ENCODE measurements at regions not wholly inside any gene's neighbourhood (a gene's known extent, or its start where the extent isn't known, plus 50 kb on each side); places are given as distances from the start of the nearest gene placed in this dataset.

DNA sequence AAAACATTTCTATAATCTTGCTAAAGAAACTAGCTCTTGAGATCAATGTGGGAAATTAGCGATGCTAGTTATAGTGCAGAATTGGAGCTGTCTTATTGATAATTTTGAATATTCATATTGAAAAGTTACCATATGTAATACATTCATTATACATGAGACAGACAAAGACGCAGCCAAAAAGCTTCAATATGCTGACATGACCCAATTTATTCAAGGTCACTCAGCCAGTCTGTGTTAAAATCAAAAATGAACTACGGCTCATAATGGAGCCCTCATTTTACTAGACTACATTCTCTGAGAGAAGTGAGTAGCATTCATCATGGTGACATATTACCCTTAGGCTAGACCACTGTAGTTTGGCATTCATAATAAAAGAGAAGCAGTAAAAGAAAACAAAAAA, 107.3 kb upstream of the GABRG2 start:
- DNase-seq: no peak
- H3K4me1 Mint-ChIP-seq (ENCODE audit: low read depth): no peaks in the 10 kb centered on the region
- H3K4me3 Mint-ChIP-seq: no peak overlapping the region
- no peak overlapping the region for H3K27ac Mint-ChIP-seq
- H3K36me3 Mint-ChIP-seq (ENCODE audit: low read depth): no peaks in the 10 kb centered on the region
- H3K9me3 Mint-ChIP-seq: peaks cover 4% of the 10 kb centered on the region
- CTCF ChIA-PET: no interaction called here
- H3K27me3 Mint-ChIP-seq (ENCODE audit: low read depth): no peaks in the 10 kb centered on the region
- intact Hi-C loops (cut with micrococcal nuclease): no loop called here

DNA sequence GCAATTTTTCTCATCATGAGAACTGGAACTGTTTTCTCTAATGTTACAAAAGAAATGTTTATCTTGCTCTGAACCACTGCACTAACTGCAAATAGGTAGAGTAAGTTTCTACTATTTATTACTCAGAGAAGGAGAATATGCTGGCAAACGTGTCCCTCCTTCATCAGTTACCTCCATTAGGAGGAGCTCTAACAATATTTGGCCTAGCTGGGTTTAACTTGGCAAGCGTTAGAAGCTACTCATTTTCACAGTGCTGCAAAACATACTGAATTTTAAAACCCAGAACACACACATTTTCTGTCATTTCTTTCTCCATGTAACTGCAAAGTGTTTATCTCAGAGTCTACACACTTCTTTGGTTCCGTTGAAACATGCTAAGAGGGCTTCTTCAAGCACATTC, 101.0 kb upstream of the GABRG2 start:
- no peaks in the 10 kb centered on the region for H3K27me3 Mint-ChIP-seq (ENCODE audit: low read depth)
- peaks cover 3% of the 10 kb centered on the region for H3K9me3 Mint-ChIP-seq
- no peaks in the 10 kb centered on the region for H3K4me1 Mint-ChIP-seq (ENCODE audit: low read depth)
- H3K36me3 Mint-ChIP-seq (ENCODE audit: low read depth): no peaks in the 10 kb centered on the region
- DNase-seq: no peak
- CTCF ChIA-PET: no interaction called here
- no peak overlapping the region for H3K27ac Mint-ChIP-seq
- intact Hi-C loops (cut with micrococcal nuclease): no loop called here
- no peak overlapping the region for H3K4me3 Mint-ChIP-seq

DNA sequence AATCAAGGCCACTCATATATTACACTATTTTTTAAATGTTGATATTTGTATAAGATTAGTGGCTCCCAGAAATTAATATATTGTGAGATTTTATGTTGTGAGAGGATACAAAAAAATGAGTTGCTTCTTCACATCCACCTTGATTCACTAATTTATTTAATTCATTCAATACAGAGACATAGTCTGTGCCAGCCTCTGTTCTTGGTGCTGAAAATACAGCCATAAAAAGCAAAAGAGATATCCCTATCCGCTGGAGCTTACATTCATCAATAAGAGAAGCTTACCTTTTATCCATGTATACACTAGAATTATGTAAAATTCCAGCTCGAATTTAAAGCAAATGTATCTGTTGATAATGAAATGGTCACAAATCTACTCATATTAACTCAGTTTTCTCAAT, 92.2 kb upstream of the GABRG2 start:
- no peak overlapping the region for H3K27ac Mint-ChIP-seq
- H3K9me3 Mint-ChIP-seq: peaks cover 1% of the 10 kb centered on the region
- intact Hi-C loops (cut with micrococcal nuclease): no loop called here
- H3K27me3 Mint-ChIP-seq (ENCODE audit: low read depth): no peaks in the 10 kb centered on the region
- H3K36me3 Mint-ChIP-seq (ENCODE audit: low read depth): no peaks in the 10 kb centered on the region
- no peak overlapping the region for H3K4me3 Mint-ChIP-seq
- no peak for DNase-seq
- H3K4me1 Mint-ChIP-seq (ENCODE audit: low read depth): no peaks in the 10 kb centered on the region
- CTCF ChIA-PET: no interaction called here

DNA sequence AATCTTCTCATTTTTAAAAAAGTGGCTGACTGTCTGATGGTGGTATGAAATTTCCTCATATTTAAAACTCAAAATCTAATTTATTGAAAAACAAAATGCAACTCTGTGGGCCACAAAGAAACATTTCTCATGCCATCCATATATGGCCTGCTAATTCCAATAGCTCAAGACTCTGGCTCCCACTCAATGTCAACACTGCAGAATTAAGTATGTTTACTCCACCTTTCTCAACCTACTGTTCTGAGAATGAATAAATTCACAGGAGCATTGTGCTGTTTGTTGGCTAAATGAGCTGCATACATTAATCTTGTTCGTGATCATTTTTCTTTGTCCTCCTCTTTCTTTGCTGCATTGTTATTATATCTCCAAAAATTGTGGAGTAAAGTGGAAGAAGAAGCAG, 79.5 kb upstream of the GABRG2 start:
- no peak overlapping the region for H3K27ac Mint-ChIP-seq
- CTCF ChIA-PET: interaction anchor here (0.7 kb wide), 1 partner anchor 11 kb away, joined by 3 read pairs; no protein-coding TSS in a partner anchor
- DNase-seq: no peak
- H3K36me3 Mint-ChIP-seq (ENCODE audit: low read depth): no peaks in the 10 kb centered on the region
- H3K27me3 Mint-ChIP-seq (ENCODE audit: low read depth): no peaks in the 10 kb centered on the region
- peaks cover 19% of the 10 kb centered on the region for H3K9me3 Mint-ChIP-seq
- H3K4me3 Mint-ChIP-seq: no peak overlapping the region
- H3K4me1 Mint-ChIP-seq (ENCODE audit: low read depth): no peaks in the 10 kb centered on the region
- intact Hi-C loops (cut with micrococcal nuclease): no loop called here
